OCI-LY3 (cell line): ENCODE measurements at regions not wholly inside any gene's neighbourhood (a gene's known extent, or its start where the extent isn't known, plus 50 kb on each side); places are given as distances from the start of the nearest gene placed in this dataset.

Experiments used
- EZH2phosphoT487 ChIP-seq: fragments of 200-600 bp; shearing (Covaris generic); IDR thresholded peaks from 2 replicates; pipeline ENCODE4 v1.6.1; 2018; ENCODE audit warnings: antibody characterized with exemption, mixed run types, low read depth
- TF ChIP-seq, protein P1 (sequence below): fragments of 200-600, 300-600 bp; sonication (generic); IDR thresholded peaks from 2 replicates; pipeline ENCODE4 v1.5.1; 2014; ENCODE audit warnings: antibody characterized with exemption, low read length, low read depth

DNA sequence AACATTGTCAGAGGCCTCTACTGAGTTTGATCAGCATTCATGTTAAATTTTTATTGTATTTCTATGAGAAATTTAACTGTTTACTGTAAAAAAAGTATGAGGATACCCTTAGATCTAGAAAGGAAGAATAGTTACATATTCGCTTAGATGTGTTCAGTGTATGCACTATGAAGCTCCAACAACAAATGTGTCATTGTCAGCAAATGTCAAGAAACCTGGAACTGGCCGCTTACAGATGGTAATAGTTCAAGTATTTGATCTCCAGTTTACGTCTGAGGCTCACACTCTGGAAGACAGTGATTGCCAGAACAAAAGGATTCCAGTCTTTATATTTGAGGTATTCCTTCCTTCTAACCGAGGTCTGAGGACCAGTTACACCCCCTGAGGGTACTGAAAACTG, 921.2 kb upstream of the LRRTM1 start:
- TF ChIP-seq, protein P1, sequence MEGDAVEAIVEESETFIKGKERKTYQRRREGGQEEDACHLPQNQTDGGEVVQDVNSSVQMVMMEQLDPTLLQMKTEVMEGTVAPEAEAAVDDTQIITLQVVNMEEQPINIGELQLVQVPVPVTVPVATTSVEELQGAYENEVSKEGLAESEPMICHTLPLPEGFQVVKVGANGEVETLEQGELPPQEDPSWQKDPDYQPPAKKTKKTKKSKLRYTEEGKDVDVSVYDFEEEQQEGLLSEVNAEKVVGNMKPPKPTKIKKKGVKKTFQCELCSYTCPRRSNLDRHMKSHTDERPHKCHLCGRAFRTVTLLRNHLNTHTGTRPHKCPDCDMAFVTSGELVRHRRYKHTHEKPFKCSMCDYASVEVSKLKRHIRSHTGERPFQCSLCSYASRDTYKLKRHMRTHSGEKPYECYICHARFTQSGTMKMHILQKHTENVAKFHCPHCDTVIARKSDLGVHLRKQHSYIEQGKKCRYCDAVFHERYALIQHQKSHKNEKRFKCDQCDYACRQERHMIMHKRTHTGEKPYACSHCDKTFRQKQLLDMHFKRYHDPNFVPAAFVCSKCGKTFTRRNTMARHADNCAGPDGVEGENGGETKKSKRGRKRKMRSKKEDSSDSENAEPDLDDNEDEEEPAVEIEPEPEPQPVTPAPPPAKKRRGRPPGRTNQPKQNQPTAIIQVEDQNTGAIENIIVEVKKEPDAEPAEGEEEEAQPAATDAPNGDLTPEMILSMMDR, result no peak
- no peak for TF ChIP-seq EZH2phosphoT487
